RPMI7951 (cell line): ENCODE measurements at regions not wholly inside any gene's neighbourhood (a gene's known extent, or its start where the extent isn't known, plus 50 kb on each side); places are given as distances from the start of the nearest gene placed in this dataset.
"Not testable (repeated sequence)": the region's sequence is repeated elsewhere in the genome, so short reads cannot be mapped to it uniquely, and the experiment has no call there.

Experiments
- DNase-seq: peaks from one replicate; pipeline ENCODE4 v3.0.0-alpha.2; 2012; ENCODE audit warnings: low read depth

GRCh38 chr7:131961054-131961680 lies 404.7 kb upstream of the PODXL start:
- no peak for DNase-seq

- peak; percentile 23 for DNase-seq
Measured at GRCh38 chr7:131959106-131959812, 402.8 kb upstream of the PODXL start.

- peak; percentile 39 for DNase-seq
Measured at GRCh38 chr7:131957338-131958020, 401.1 kb upstream of the PODXL start.

- no peak for DNase-seq
Measured at GRCh38 chr7:131956864-131957263, 400.4 kb upstream of the PODXL start.

- no peak for DNase-seq
Measured at GRCh38 chr7:131955679-131956078, 399.3 kb upstream of the PODXL start.

- DNase-seq = no peak
Measured at GRCh38 chr7:131953184-131953583, 396.8 kb upstream of the PODXL start.

GRCh38 chr7:131952365-131952764 lies 395.9 kb upstream of the PODXL start:
- peak; percentile 26 for DNase-seq

GRCh38 chr7:131950758-131951157 lies 394.3 kb upstream of the PODXL start:
- peak; percentile 17 for DNase-seq

GRCh38 chr7:131949659-131950058 lies 393.2 kb upstream of the PODXL start:
- no peak for DNase-seq

GRCh38 chr7:131948434-131949053 lies 392.1 kb upstream of the PODXL start:
- DNase-seq = peak; percentile 41

GRCh38 chr7:131947661-131948060 lies 391.2 kb upstream of the PODXL start:
- no peak for DNase-seq

- DNase-seq = no peak
Measured at GRCh38 chr7:131945957-131946544, 389.6 kb upstream of the PODXL start.

GRCh38 chr7:131945313-131945911 lies 389.0 kb upstream of the PODXL start:
- DNase-seq = peak; percentile 32

GRCh38 chr7:131944556-131945069 lies 388.2 kb upstream of the PODXL start:
- DNase-seq = no peak

GRCh38 chr7:131943646-131944045 lies 387.2 kb upstream of the PODXL start:
- DNase-seq = no peak

GRCh38 chr7:131943211-131943610 lies 386.8 kb upstream of the PODXL start:
- no peak for DNase-seq

GRCh38 chr7:131942287-131943150 lies 386.1 kb upstream of the PODXL start:
- DNase-seq = no peak

- no peak for DNase-seq
Measured at GRCh38 chr7:131941291-131941690, 384.9 kb upstream of the PODXL start.

- DNase-seq = no peak
Measured at GRCh38 chr7:131940621-131941165, 384.3 kb upstream of the PODXL start.

- not testable (repeated sequence) for DNase-seq
Measured at GRCh38 chr7:131938788-131939187, 382.4 kb upstream of the PODXL start.
